Gastroesophageal sphincter (tissue), 3 donors: ENCODE measurements at regions not wholly inside any gene's neighbourhood (a gene's known extent, or its start where the extent isn't known, plus 50 kb on each side); places are given as distances from the start of the nearest gene placed in this dataset.

Experiments
- CTCF ChIP-seq, 4 experiments: fragments of 200-600 bp in 2 of 4; fragments of 450-650 bp in 2 of 4; sonication (generic) in 1 of 4; IDR thresholded peaks; one replicate each; pipeline ENCODE4 v1.5.1; 2017 to 2019; ENCODE audit warnings: antibody characterized with exemption in 4 of 4, mild to moderate bottlenecking in 2 of 4, moderate library complexity in 2 of 4
- POLR2A ChIP-seq, 2 donors: fragments of 450-650 bp; IDR thresholded peaks; one replicate each; pipeline ENCODE4 v1.6.1; 2017; ENCODE audit warnings: antibody characterized with exemption in 2 of 2, mild to moderate bottlenecking in 2 of 2, moderate library complexity in 1 of 2

GRCh38 chrX:120751683-120752082, 121.8 kb upstream of the C1GALT1C1 start:
- no peak for TF ChIP-seq CTCF (IDR thresholded peaks at IDR 0.05)
- TF ChIP-seq POLR2A (IDR thresholded peaks at IDR 0.05): no peak
